Cerebellar cortex (tissue), 1 donor: ENCODE measurements at regions not wholly inside any gene's neighbourhood (a gene's known extent, or its start where the extent isn't known, plus 50 kb on each side); places are given as distances from the start of the nearest gene placed in this dataset.
"Not testable (repeated sequence)": the region's sequence is repeated elsewhere in the genome, so short reads cannot be mapped to it uniquely, and the experiment has no call there.

Experiments
- DNase-seq: peaks from one replicate; pipeline ENCODE4 v3.0.0-alpha.2; 2015; ENCODE audit warnings: low spot score

DNA sequence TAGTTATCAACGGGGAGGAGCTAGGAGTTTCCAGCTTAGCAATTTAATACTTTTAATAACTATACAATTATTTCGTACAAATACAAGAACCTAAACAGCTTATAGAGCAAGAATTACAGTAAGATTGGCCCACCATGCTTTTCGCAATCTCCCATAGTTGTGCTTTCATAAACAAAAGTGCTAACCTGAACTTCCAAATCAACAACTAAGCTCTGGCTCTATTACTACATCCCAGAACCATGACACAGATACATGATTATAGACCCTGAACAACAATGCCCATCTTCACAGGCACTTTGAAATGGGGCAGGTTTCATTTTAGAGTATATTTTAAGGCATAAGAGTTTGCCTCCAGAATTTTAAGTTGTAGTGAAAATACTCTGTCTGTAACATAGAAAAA, 203.5 kb downstream of the DMRTA1 start:
- DNase-seq, result no peak

GRCh38 chr9:22650946-22651345, 204.3 kb downstream of the DMRTA1 start:
- DNase-seq, result no peak

DNA sequence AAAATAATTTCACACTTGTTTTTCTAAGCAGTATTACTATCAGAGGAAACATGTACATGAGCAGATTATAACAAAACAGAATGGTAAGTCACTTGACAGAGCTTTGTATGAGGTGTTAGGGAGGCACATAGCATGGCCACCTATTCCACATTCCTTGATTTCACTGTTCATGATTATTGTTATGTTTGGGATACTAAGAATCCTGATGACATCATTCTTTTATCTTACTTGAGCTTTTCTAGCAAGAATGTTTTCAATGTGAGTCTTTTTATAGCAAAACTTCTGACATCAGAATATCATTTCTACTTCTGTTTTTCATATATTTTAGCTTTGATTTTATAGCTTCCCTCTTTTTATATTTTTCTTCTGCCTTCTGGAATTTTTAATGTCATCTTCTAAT, 208.2 kb downstream of the DMRTA1 start:
- DNase-seq, result no peak

DNA sequence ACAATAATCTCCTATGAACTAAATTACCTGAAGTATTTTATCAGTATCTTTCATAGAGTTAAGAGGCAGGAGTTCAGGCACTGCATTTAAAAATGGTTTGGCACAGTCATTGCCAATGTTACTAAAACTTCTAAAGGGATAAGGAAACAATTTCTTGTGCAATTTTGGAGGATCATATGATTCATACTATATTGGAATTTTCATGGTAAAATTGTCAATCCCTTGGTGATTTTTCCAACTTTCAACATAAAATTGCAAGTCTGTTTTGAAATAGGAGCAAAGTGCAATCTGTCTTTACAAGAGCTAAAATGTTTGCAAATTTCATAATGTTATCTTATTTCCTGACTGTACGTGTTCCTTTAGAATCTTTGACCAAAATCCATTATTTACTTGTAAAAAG, 211.1 kb downstream of the DMRTA1 start:
- DNase-seq, result no peak

GRCh38 chr9:22658484-22658883, 211.9 kb downstream of the DMRTA1 start:
- not testable (repeated sequence) for DNase-seq

GRCh38 chr9:22682536-22682935, 235.9 kb downstream of the DMRTA1 start:
- DNase-seq, result no peak

- no peak for DNase-seq
These were observed 236.5 kb downstream of the DMRTA1 start for GRCh38 chr9:22682961-22683699.

DNA sequence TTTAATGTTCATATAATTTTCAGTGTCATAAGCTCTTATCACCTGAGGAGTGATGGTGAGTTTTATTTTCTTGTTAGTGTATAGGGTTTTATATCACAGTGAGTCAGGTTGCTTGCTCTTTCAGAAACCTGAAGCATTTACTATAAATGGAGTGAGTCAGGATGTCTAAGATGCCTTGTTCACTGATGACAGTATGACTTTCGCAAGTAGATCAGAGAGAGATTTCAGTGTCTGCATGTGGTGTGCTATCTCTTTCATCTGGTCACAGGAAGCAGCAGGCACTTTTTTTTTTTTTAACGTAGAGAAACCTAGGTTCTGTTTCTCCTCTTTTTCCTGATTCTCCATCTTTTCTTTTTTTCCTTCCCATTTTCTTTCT, 237.1 kb downstream of the DMRTA1 start:
- no peak for DNase-seq

DNA sequence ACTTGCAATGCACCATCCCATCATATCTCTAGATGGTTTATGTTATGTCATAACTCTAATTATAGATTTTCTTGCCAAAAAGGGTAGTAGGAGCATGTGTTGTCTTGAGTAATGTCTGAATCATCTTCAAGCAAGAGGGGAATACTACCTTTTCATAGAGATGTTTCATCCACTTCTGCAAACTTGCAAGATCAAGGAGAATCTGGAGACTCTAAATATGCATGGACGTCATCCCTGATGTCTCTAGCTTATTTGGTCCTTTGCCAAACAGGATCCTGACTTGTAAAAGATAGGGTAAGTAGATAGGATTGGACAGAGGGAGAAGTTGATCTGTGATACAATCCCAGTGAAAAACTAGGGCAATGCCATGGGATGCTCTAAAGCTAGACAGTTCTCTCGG, 246.5 kb downstream of the DMRTA1 start:
- no peak for DNase-seq

GRCh38 chr9:22700171-22700570, 253.5 kb downstream of the DMRTA1 start:
- DNase-seq, result no peak

DNA sequence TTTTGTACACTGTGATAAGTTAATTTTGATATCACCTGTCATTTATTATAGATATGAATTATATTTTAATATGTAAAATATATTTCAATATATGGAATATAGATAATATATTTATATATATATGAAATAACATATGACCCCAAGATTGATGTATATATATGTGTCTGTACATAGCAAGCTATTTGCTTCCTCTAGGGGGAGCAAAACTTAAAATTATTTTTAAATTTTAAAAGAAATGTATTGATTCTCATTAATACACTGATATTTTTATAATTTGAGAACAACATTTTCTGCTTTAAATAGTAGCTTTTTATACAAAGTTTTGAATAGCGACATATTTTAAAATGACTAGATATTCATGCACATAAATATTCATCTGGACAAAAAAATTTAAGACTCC, 272.0 kb downstream of the DMRTA1 start:
- no peak for DNase-seq

DNA sequence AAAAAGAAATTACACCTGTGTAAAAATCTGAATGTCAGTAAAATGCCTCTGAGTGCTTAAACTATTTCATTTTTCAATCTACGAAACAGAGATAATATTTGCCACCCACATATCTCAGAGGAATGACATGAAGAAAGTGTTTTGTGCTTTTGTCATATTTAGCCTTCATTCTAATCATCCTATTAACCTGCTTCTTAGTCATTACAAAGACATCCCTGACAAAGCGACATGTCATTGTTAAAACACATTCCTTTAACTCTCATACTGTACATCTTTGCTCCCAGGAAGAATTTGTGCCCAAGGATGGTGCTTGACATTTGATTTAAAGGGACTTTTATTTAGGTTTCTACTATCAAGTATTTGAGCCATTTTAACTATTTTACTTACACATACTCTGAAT, 275.9 kb downstream of the DMRTA1 start:
- no peak for DNase-seq

DNA sequence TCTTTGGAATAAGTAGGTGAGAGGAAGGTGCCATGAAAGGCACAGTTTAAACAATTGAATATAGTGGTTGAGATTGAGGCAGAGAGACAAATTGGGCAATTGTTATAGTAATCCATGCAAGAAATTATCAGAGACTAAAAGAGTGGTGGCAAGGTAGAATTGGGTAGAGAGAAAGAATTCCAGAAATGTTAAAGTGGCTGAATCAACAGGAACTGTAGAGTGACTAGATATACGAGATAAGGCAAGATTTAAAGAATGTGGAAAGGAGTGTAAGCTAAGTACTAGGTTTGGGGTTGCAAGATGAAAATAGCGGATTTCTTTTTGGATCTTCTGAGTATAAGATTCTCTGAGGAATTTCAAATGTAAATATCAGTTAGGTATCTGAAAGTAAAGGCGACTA, 285.2 kb downstream of the DMRTA1 start:
- no peak for DNase-seq

DNA sequence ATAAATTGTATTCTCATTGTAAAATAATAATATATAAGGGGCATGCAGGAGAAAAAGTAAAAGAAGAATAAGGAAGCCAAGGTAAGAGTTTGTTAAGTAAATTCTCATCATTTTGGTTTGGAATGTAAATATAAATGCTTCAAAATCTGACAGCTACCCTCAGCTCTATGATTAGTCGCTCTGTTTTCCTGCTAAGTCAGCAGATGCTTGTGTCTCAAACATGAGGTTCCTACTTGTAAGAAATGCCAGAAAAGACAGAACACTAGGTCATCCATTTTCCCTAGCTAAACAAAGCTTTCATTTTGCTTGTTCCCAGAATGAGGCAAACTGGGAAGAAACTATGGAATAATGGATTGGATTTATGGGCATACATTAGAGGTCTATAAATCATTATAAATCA, 293.1 kb downstream of the DMRTA1 start:
- DNase-seq, result no peak

DNA sequence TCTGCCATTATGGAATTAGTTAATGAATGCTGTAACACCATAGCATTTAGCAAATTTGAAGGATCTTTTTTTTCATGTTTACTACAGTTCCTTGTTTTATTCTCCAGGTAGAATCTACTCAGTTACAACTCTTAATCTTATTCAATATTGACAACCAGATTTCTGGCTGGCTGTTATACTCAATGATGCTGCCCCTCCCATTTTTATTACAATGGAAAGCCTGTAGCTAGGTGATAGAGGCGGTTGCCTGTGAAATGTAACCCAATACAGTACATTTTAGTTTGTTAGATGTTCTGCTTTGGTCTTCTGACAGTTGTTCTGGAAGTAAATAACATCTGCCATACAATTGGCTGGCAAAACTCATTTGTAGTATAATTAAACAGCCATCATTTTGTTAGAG, 294.2 kb downstream of the DMRTA1 start:
- no peak for DNase-seq

GRCh38 chr9:22742401-22742800, 295.8 kb downstream of the DMRTA1 start:
- DNase-seq, result no peak

DNA sequence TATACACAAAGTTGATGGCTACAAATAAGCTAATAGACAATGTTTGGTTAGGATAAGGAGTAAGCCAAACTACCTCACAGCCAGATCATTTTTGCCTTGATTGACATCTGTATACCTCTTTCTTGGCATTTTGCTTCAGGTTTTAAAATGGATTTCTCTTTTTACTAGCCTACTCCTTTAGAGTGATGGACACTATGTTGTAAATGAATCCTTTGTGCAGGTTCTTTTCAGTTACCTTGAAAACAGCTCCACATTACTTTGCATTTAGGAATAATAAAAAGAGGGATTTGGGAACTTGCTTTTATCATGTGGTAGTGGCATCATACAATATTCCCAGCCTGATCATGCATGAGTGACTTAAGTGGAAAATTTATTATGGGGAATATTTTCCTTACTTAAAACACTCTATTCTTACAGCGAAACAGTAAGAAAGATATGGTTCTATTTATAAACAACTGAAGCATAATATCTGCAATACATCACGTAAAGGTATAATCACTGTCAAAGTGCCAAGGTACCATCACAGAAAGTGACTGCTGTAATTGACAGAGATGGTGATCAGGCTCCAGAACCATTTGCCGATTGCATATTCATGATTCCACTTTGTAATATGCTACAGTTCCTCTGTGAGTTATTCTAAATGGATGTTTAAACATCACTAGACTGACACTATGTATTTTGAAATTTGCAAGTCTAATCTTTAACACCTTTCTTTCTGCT, 327.0 kb downstream of the DMRTA1 start:
- no peak for DNase-seq

- no peak for DNase-seq
These were observed 343.7 kb downstream of the DMRTA1 start for GRCh38 chr9:22790329-22790728.

GRCh38 chr9:22808876-22809275, 362.3 kb downstream of the DMRTA1 start:
- no peak for DNase-seq

- DNase-seq, result no peak
These were observed 362.7 kb downstream of the DMRTA1 start for GRCh38 chr9:22809371-22809770.

GRCh38 chr9:22813529-22813928, 366.9 kb downstream of the DMRTA1 start:
- DNase-seq, result peak; percentile 39

DNA sequence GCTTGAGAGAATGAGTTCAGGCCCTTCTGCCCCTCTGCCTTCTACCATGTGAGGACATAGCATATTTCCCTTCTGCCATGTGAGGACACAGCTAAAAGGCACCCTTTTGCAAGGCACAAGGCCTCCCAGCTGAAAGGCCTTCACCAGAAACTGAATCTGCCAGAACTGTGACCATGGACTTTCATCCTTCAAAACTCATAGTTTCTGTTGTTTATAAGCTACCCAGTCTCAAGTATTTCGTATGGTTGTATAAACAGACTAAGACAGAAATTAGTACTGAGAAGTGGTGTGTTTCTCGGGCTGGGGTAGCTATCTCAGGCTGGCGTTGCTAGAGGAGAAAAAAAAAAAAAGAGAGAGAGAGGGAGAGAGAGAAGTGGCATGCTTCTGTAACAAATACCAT, 368.6 kb downstream of the DMRTA1 start:
- no peak for DNase-seq

DNA sequence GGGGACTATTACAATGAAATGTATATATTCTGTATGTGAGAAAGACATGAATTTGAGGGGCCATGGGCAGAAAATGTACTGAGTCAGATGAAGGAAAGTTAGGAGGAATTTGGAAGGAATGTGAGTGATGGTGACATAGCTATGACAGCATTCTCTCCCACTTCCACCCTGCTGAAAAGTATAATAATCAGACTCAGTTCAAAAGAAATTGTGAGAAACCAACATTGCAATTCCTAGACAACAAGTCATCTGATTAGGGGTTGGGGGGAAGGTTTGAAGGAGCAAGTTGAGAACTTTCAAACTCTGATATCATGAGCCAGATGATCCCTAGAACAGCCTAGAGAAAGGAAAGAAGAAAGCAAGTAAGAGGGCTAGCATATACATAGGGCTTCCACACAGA, 370.6 kb downstream of the DMRTA1 start:
- no peak for DNase-seq

GRCh38 chr9:22829236-22829635, 382.6 kb downstream of the DMRTA1 start:
- no peak for DNase-seq
